ENCODE measurements at regions not wholly inside any gene's neighbourhood (a gene's known extent, or its start where the extent isn't known, plus 50 kb on each side); places are given as distances from the start of the nearest gene placed in this dataset.

DNA sequence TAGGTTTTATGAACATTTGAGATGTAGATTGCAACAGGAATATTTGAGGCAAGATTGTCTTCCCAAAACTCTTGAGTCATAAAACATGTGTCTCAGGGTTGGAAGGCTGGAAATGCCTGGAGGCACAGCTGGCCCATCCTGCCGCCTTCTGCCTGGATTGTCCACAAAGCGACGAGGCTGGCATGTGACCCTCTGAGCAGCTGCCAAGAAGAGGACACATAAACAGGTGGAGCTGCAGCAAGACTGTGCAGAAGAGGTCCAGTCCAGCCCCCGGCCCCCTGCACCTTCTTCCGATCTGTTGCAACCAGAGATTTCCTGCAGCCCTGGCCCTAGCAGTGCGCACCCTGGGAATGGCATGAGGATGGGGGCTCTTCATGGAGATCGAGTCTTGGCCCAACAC, 101.9 kb upstream of the BCOR start:
- Histone ChIP-seq H3K27ac (no peak overlapping the region), H3K4me1 (ENCODE audit: low read depth) (no peaks in the 10 kb centered on the region), H3K4me3 (no peak overlapping the region), H3K36me3 (no peaks in the 10 kb centered on the region), H3K9me3 (ENCODE audit: low read depth) (no peaks in the 10 kb centered on the region), H3K27me3 (no peaks in the 10 kb centered on the region)
- TF ChIP-seq, protein P1, sequence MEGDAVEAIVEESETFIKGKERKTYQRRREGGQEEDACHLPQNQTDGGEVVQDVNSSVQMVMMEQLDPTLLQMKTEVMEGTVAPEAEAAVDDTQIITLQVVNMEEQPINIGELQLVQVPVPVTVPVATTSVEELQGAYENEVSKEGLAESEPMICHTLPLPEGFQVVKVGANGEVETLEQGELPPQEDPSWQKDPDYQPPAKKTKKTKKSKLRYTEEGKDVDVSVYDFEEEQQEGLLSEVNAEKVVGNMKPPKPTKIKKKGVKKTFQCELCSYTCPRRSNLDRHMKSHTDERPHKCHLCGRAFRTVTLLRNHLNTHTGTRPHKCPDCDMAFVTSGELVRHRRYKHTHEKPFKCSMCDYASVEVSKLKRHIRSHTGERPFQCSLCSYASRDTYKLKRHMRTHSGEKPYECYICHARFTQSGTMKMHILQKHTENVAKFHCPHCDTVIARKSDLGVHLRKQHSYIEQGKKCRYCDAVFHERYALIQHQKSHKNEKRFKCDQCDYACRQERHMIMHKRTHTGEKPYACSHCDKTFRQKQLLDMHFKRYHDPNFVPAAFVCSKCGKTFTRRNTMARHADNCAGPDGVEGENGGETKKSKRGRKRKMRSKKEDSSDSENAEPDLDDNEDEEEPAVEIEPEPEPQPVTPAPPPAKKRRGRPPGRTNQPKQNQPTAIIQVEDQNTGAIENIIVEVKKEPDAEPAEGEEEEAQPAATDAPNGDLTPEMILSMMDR (IDR thresholded peaks at IDR 0.05; ENCODE audit: low read depth, low read length), result no peak
- no peak for DNase-seq (ENCODE audit: low read depth in 1 of 2, low spot score in 1 of 2)

DNA sequence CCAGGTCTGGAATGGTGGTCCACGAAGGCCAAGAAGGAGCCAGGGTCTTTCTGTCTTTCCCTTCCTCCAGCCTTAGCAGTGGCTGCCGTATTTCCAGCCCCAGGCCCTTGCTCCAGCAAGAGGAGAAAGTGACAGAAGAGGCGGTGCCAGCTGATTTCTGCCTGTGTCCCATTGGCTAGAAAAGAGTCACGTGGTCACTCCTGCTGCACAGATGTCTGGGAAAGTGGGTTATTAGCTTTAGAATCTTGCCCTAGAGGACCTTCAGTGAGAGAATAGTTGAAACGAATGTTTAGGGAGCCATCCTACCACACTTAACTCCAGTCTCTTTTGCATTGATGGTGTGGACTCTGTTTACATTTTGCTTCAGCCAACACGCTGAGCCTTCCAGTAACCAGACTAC, 99.3 kb upstream of the BCOR start:
- H3K27ac ChIP-seq, result no peak overlapping the region
- H3K9me3 ChIP-seq (ENCODE audit: low read depth), result no peaks in the 10 kb centered on the region
- no peak overlapping the region for H3K4me3 ChIP-seq
- TF ChIP-seq, protein P1 (IDR thresholded peaks at IDR 0.05; ENCODE audit: low read depth, low read length), result no peak
- DNase-seq (ENCODE audit: low read depth in 1 of 2, low spot score in 1 of 2), result no peak
- no peaks in the 10 kb centered on the region for H3K4me1 ChIP-seq (ENCODE audit: low read depth)
- no peaks in the 10 kb centered on the region for H3K36me3 ChIP-seq
- no peaks in the 10 kb centered on the region for H3K27me3 ChIP-seq

DNA sequence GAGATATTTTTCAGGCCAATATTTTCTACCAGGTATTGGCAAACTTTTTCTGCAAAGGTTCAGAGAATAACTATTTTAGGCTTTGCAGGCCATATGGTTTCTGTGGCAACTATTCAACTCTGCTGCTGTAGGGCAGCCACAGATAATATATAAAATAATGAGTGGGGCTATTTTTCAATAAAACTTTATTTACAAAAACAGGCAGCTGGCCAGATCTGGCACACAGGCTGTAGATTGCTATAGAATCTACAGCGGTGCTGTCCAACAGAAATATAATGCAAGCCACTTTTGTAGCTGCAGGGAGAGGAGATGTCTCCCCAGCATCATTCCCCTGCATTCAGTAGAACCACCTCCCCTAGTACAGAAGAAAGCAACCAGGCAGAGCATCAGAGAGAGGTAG, 97.6 kb upstream of the BCOR start:
- Histone ChIP-seq H3K4me3 (no peak overlapping the region), H3K27ac (no peak overlapping the region), H3K36me3 (no peaks in the 10 kb centered on the region), H3K9me3 (ENCODE audit: low read depth) (no peaks in the 10 kb centered on the region), H3K27me3 (no peaks in the 10 kb centered on the region), H3K4me1 (ENCODE audit: low read depth) (no peaks in the 10 kb centered on the region)
- no peak for DNase-seq (ENCODE audit: low read depth in 1 of 2, low spot score in 1 of 2)
- TF ChIP-seq, protein P1 (IDR thresholded peaks at IDR 0.05; ENCODE audit: low read depth, low read length), result no peak

DNA sequence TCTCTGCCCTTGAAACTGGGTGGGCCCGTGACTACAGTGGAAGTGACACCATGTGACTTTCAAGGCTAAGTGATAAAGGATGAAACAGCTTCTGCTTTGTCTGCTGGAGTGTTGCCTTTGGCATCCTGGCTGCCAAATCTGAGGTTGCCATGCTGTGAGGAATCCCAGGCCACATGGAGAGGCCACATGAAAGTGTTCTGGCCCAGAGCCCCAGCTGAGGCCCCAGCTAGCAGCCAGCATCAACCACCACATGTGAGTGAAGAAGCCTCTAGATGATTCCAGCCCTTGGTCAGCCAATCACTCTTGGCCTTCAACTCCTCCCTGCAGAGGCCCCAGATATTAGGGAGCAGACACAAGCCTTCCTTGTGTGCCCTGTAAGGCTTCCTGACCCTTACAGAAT, 94.4 kb upstream of the BCOR start:
- no peak for DNase-seq (ENCODE audit: low read depth in 1 of 2, low spot score in 1 of 2)
- Histone ChIP-seq H3K9me3 (ENCODE audit: low read depth) (no peaks in the 10 kb centered on the region), H3K4me3 (no peak overlapping the region), H3K27me3 (no peaks in the 10 kb centered on the region), H3K4me1 (ENCODE audit: low read depth) (no peaks in the 10 kb centered on the region), H3K36me3 (no peaks in the 10 kb centered on the region), H3K27ac (no peak overlapping the region)
- TF ChIP-seq, protein P1 (IDR thresholded peaks at IDR 0.05; ENCODE audit: low read depth, low read length), result no peak

DNA sequence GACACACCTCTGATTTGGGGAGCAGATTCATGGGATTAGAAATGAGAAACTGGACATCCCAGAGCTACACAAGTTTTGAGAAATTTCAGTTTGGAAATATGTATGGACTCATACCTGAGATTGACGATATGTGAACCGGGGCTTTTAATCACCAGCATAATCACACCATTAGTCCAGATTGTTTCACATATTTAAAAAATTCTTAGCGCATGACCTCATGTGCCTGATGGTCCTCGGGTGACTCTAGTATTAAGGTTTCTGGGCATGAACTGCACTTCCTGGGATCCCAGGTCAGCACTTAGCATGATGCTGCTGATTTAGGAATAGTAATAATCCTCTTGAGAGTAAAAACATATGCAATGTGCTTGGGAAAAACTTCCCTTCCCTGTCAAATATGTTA, 91.9 kb upstream of the BCOR start:
- Histone ChIP-seq H3K27ac (no peak overlapping the region), H3K9me3 (ENCODE audit: low read depth) (no peaks in the 10 kb centered on the region), H3K27me3 (no peaks in the 10 kb centered on the region), H3K4me1 (ENCODE audit: low read depth) (no peaks in the 10 kb centered on the region), H3K4me3 (no peak overlapping the region), H3K36me3 (no peaks in the 10 kb centered on the region)
- DNase-seq (ENCODE audit: low read depth in 1 of 2, low spot score in 1 of 2), result no peak
- TF ChIP-seq, protein P1 (IDR thresholded peaks at IDR 0.05; ENCODE audit: low read depth, low read length), result no peak

Measured in cardiac muscle cell (in vitro differentiated cells and primary cell).